ENCODE measurements at regions not wholly inside any gene's neighbourhood (a gene's known extent, or its start where the extent isn't known, plus 50 kb on each side); places are given as distances from the start of the nearest gene placed in this dataset.

DNA sequence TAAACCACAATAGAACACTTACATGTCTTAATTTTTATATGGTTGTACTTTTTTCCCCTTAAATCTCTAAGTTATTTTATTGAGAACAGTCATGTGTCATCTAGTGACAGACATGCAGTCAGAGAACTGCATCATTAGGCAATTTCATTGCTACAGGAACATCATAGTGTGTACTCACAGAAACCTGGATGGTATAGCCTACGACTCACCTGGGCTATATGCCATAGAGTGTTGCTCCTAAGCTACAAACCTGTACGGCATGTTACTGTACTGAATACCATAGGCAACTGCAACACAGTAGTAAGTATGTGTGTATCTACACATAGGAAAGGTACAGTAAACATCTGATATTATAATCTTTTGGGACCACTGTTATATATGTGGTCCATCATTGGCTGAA is 557.6 kb downstream of the PRKD1 start:
- Histone ChIP-seq H3K36me3 (ENCODE audit: control insufficient read depth in 1 of 2, insufficient read depth in 2 of 2, low read length in 2 of 2) (no peaks in the 10 kb centered on the region), H3K4me3 (ENCODE audit: low read depth, low read length) (no peak overlapping the region), H2BK120ac (ENCODE audit: insufficient read depth, low read length, poor library complexity) (no peak overlapping the region), H4K91ac (ENCODE audit: low read depth, low read length) (no peak overlapping the region), H3K4me2 (ENCODE audit: low read length) (no peak overlapping the region), H3K4me1 (ENCODE audit: control insufficient read depth in 1 of 2, insufficient read depth in 2 of 2, low read length in 2 of 2) (no peaks in the 10 kb centered on the region), H3K9ac (ENCODE audit: low read length) (no peak overlapping the region), H3K23ac (ENCODE audit: low read length) (no peak overlapping the region), H2BK12ac (ENCODE audit: low read length) (no peak overlapping the region), H3K27ac (ENCODE audit: low read depth, low read length) (no peak overlapping the region), H3K79me1 (ENCODE audit: low read length) (no peaks in the 10 kb centered on the region), H3K4ac (ENCODE audit: low read depth, low read length) (no peak overlapping the region), H2BK5ac (ENCODE audit: low read depth, low read length, poor library complexity) (no peak overlapping the region), H3K79me2 (ENCODE audit: control insufficient read depth, insufficient read depth, low read length, poor library complexity) (no peaks in the 10 kb centered on the region), H2AK5ac (ENCODE audit: low read length) (no peak overlapping the region), H3K9me3 (ENCODE audit: insufficient read depth, low read depth, low read length) (no peaks in the 10 kb centered on the region), H3K14ac (ENCODE audit: low read length) (no peak overlapping the region), H3K18ac (ENCODE audit: low read length) (no peak overlapping the region), H4K12ac (ENCODE audit: low read depth, low read length) (no peak overlapping the region), H4K8ac (ENCODE audit: low read depth, low read length) (no peak overlapping the region), H2AFZ (ENCODE audit: insufficient read depth, low read length, poor library complexity) (no peak overlapping the region), H3K27me3 (ENCODE audit: insufficient read depth, low read length) (no peaks in the 10 kb centered on the region)
- no peak for DNase-seq
- no CpG with 5 or more reads among the region's 2 CpGs for WGBS (ENCODE audit: extremely low coverage, insufficient coverage, insufficient read length)

- no peak overlapping the region for H2AFZ ChIP-seq (ENCODE audit: insufficient read depth, low read length, poor library complexity)
- no peak overlapping the region for H3K14ac ChIP-seq (ENCODE audit: low read length)
- H4K8ac ChIP-seq (ENCODE audit: low read depth, low read length) = no peak overlapping the region
- H2BK12ac ChIP-seq (ENCODE audit: low read length) = no peak overlapping the region
- no peak overlapping the region for H2AK5ac ChIP-seq (ENCODE audit: low read length)
- H3K18ac ChIP-seq (ENCODE audit: low read length) = no peak overlapping the region
- H3K27me3 ChIP-seq (ENCODE audit: insufficient read depth, low read length) = no peaks in the 10 kb centered on the region
- H4K12ac ChIP-seq (ENCODE audit: low read depth, low read length) = no peak overlapping the region
- H3K9ac ChIP-seq (ENCODE audit: low read length) = no peak overlapping the region
- no peak overlapping the region for H4K91ac ChIP-seq (ENCODE audit: low read depth, low read length)
- no peaks in the 10 kb centered on the region for H3K36me3 ChIP-seq (ENCODE audit: control insufficient read depth in 1 of 2, insufficient read depth in 2 of 2, low read length in 2 of 2)
- no CpG with 5 or more reads among the region's 4 CpGs for WGBS (ENCODE audit: extremely low coverage, insufficient coverage, insufficient read length)
- no peak overlapping the region for H3K23ac ChIP-seq (ENCODE audit: low read length)
- H2BK5ac ChIP-seq (ENCODE audit: low read depth, low read length, poor library complexity) = no peak overlapping the region
- no peaks in the 10 kb centered on the region for H3K79me2 ChIP-seq (ENCODE audit: control insufficient read depth, insufficient read depth, low read length, poor library complexity)
- no peaks in the 10 kb centered on the region for H3K4me1 ChIP-seq (ENCODE audit: control insufficient read depth in 1 of 2, insufficient read depth in 2 of 2, low read length in 2 of 2)
- no peaks in the 10 kb centered on the region for H3K9me3 ChIP-seq (ENCODE audit: insufficient read depth, low read depth, low read length)
- no peak overlapping the region for H2BK120ac ChIP-seq (ENCODE audit: insufficient read depth, low read length, poor library complexity)
- H3K4ac ChIP-seq (ENCODE audit: low read depth, low read length) = no peak overlapping the region
- H3K79me1 ChIP-seq (ENCODE audit: low read length) = no peaks in the 10 kb centered on the region
- no peak overlapping the region for H3K4me3 ChIP-seq (ENCODE audit: low read depth, low read length)
- H3K4me2 ChIP-seq (ENCODE audit: low read length) = no peak overlapping the region
- no peak overlapping the region for H3K27ac ChIP-seq (ENCODE audit: low read depth, low read length)
- DNase-seq = no peak
Observed at GRCh38 chr14:29376237-29376636, 551.4 kb downstream of the PRKD1 start.

GRCh38 chr14:29380826-29381225 is 546.8 kb downstream of the PRKD1 start:
- H3K14ac ChIP-seq (ENCODE audit: low read length) = no peak overlapping the region
- H2BK5ac ChIP-seq (ENCODE audit: low read depth, low read length, poor library complexity) = no peak overlapping the region
- no peak overlapping the region for H3K27ac ChIP-seq (ENCODE audit: low read depth, low read length)
- no peak overlapping the region for H3K4me2 ChIP-seq (ENCODE audit: low read length)
- WGBS (ENCODE audit: extremely low coverage, insufficient coverage, insufficient read length) = 100% methylated on average over 1 of the region's 12 CpGs
- H4K91ac ChIP-seq (ENCODE audit: low read depth, low read length) = no peak overlapping the region
- no peak overlapping the region for H3K9ac ChIP-seq (ENCODE audit: low read length)
- no peaks in the 10 kb centered on the region for H3K36me3 ChIP-seq (ENCODE audit: control insufficient read depth in 1 of 2, insufficient read depth in 2 of 2, low read length in 2 of 2)
- no peak overlapping the region for H2BK120ac ChIP-seq (ENCODE audit: insufficient read depth, low read length, poor library complexity)
- no peaks in the 10 kb centered on the region for H3K4me1 ChIP-seq (ENCODE audit: control insufficient read depth in 1 of 2, insufficient read depth in 2 of 2, low read length in 2 of 2)
- H4K8ac ChIP-seq (ENCODE audit: low read depth, low read length) = no peak overlapping the region
- H3K79me1 ChIP-seq (ENCODE audit: low read length) = no peaks in the 10 kb centered on the region
- H4K12ac ChIP-seq (ENCODE audit: low read depth, low read length) = no peak overlapping the region
- H2AK5ac ChIP-seq (ENCODE audit: low read length) = no peak overlapping the region
- no peaks in the 10 kb centered on the region for H3K79me2 ChIP-seq (ENCODE audit: control insufficient read depth, insufficient read depth, low read length, poor library complexity)
- DNase-seq = no peak
- no peak overlapping the region for H2AFZ ChIP-seq (ENCODE audit: insufficient read depth, low read length, poor library complexity)
- H3K4me3 ChIP-seq (ENCODE audit: low read depth, low read length) = no peak overlapping the region
- H3K23ac ChIP-seq (ENCODE audit: low read length) = no peak overlapping the region
- no peaks in the 10 kb centered on the region for H3K27me3 ChIP-seq (ENCODE audit: insufficient read depth, low read length)
- H3K18ac ChIP-seq (ENCODE audit: low read length) = no peak overlapping the region
- no peaks in the 10 kb centered on the region for H3K9me3 ChIP-seq (ENCODE audit: insufficient read depth, low read depth, low read length)
- H3K4ac ChIP-seq (ENCODE audit: low read depth, low read length) = no peak overlapping the region
- H2BK12ac ChIP-seq (ENCODE audit: low read length) = no peak overlapping the region

DNA sequence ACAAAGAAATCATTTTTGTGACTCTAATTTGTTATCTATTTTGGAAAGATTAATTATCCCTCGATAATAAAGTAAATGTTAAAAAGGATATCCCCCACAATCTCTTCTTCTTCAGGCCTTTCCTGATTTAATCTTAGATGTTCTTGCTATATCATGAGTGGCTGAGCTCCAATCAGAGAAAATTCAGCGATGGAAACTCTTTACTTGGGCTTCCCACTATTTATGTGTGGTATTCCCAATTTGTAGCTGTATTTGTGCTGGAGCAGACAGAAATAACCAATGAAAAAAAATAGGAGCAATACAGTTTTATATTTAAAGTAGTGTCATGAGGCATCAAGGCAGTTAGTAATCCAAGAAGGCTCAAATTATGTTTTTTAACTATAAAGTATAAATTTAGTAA is 539.1 kb downstream of the PRKD1 start:
- DNase-seq = no peak
- Histone ChIP-seq H3K4me1 (ENCODE audit: control insufficient read depth in 1 of 2, insufficient read depth in 2 of 2, low read length in 2 of 2) (no peaks in the 10 kb centered on the region), H3K27ac (ENCODE audit: low read depth, low read length) (no peak overlapping the region), H3K36me3 (ENCODE audit: control insufficient read depth in 1 of 2, insufficient read depth in 2 of 2, low read length in 2 of 2) (no peaks in the 10 kb centered on the region), H3K9ac (ENCODE audit: low read length) (no peak overlapping the region), H2BK12ac (ENCODE audit: low read length) (no peak overlapping the region), H2BK5ac (ENCODE audit: low read depth, low read length, poor library complexity) (no peak overlapping the region), H3K27me3 (ENCODE audit: insufficient read depth, low read length) (no peaks in the 10 kb centered on the region), H4K91ac (ENCODE audit: low read depth, low read length) (no peak overlapping the region), H2AK5ac (ENCODE audit: low read length) (no peak overlapping the region), H2BK120ac (ENCODE audit: insufficient read depth, low read length, poor library complexity) (no peak overlapping the region), H3K9me3 (ENCODE audit: insufficient read depth, low read depth, low read length) (no peaks in the 10 kb centered on the region), H4K12ac (ENCODE audit: low read depth, low read length) (no peak overlapping the region), H2AFZ (ENCODE audit: insufficient read depth, low read length, poor library complexity) (no peak overlapping the region), H3K79me1 (ENCODE audit: low read length) (no peaks in the 10 kb centered on the region), H3K79me2 (ENCODE audit: control insufficient read depth, insufficient read depth, low read length, poor library complexity) (no peaks in the 10 kb centered on the region), H3K23ac (ENCODE audit: low read length) (no peak overlapping the region), H3K4me2 (ENCODE audit: low read length) (no peak overlapping the region), H3K18ac (ENCODE audit: low read length) (no peak overlapping the region), H3K4me3 (ENCODE audit: low read depth, low read length) (no peak overlapping the region), H4K8ac (ENCODE audit: low read depth, low read length) (no peak overlapping the region), H3K14ac (ENCODE audit: low read length) (no peak overlapping the region), H3K4ac (ENCODE audit: low read depth, low read length) (no peak overlapping the region)
- no CpG with 5 or more reads among the region's 2 CpGs for WGBS (ENCODE audit: extremely low coverage, insufficient coverage, insufficient read length)
